ENCODE measurements at regions not wholly inside any gene's neighbourhood (a gene's known extent, or its start where the extent isn't known, plus 50 kb on each side); places are given as distances from the start of the nearest gene placed in this dataset.

GRCh38 chr12:3975652-3976051 lies 102.5 kb upstream of the PARP11 start:
- Histone ChIP-seq H3K9me3 (ENCODE audit: control insufficient read depth in 2 of 2, insufficient read depth in 1 of 2, low read depth in 1 of 2, low read length in 1 of 2) (no peaks in the 10 kb centered on the region), H3K4me3 (ENCODE audit: low read depth in 1 of 2, low read length in 2 of 2) (no peak overlapping the region), H3K27me3 (ENCODE audit: control insufficient read depth in 1 of 2, insufficient read depth in 2 of 2, low read length in 2 of 2) (no peaks in the 10 kb centered on the region), H3K27ac (ENCODE audit: low read depth in 2 of 2, low read length in 1 of 2) (no peak overlapping the region), H3K36me3 (ENCODE audit: control insufficient read depth in 2 of 2, insufficient read depth in 2 of 2, low read length in 1 of 2) (no peaks in the 10 kb centered on the region), H3K4me1 (ENCODE audit: control insufficient read depth in 2 of 2, insufficient read depth in 2 of 2, low read length in 1 of 2) (no peaks in the 10 kb centered on the region)
- 50 to 58% methylated on average over 3 of the region's 3 CpGs for WGBS, 2 donors

GRCh38 chr12:3974883-3975282 lies 101.7 kb upstream of the PARP11 start:
- no peaks in the 10 kb centered on the region for H3K36me3 ChIP-seq (ENCODE audit: control insufficient read depth in 2 of 2, insufficient read depth in 2 of 2, low read length in 1 of 2)
- no peaks in the 10 kb centered on the region for H3K4me1 ChIP-seq (ENCODE audit: control insufficient read depth in 2 of 2, insufficient read depth in 2 of 2, low read length in 1 of 2)
- 88 to 89% methylated on average over 7 to 8 of the region's 8 CpGs for WGBS, 2 donors
- H3K27ac ChIP-seq (ENCODE audit: low read depth in 2 of 2, low read length in 1 of 2) = no peak overlapping the region
- no peaks in the 10 kb centered on the region for H3K27me3 ChIP-seq (ENCODE audit: control insufficient read depth in 1 of 2, insufficient read depth in 2 of 2, low read length in 2 of 2)
- H3K9me3 ChIP-seq (ENCODE audit: control insufficient read depth in 2 of 2, insufficient read depth in 1 of 2, low read depth in 1 of 2, low read length in 1 of 2) = no peaks in the 10 kb centered on the region
- H3K4me3 ChIP-seq (ENCODE audit: low read depth in 1 of 2, low read length in 2 of 2) = no peak overlapping the region

DNA sequence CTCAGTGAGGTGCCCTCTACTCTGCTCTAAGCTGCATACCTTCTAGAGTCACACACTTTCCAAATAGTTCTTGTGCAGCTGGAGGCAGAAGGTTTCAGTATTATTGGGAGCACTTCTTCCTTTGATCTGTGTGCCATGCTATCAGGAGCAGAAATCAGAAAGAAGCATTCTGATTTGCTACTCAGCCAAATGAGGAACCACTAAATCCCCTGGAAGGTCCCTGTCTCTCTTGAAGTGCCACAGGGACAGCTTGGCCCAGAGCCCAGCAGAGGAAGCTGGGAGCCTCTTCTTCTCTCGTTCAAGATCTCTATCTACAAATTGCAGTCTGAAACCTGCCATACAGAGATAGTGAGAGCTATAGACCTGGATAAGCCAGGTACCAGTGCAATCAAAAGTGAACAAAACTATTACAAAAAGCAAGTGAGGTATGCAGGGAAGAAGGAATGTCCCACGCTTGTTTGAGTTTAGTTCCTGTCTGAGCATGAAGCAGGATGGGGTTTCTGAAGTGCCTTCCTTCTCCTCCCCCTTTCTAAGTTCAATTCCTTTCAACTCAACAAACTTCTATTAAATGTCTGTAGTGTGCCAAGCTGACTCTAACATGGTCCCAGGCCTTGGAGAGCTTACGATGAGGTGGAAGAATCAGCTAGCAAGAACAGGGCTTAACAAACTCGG lies 100.9 kb upstream of the PARP11 start:
- WGBS, 2 donors = 45% methylated on average over 4 of the region's 4 CpGs
- no peak overlapping the region for H3K27ac ChIP-seq (ENCODE audit: low read depth in 2 of 2, low read length in 1 of 2)
- H3K36me3 ChIP-seq (ENCODE audit: control insufficient read depth in 2 of 2, insufficient read depth in 2 of 2, low read length in 1 of 2) = no peaks in the 10 kb centered on the region

GRCh38 chr12:3973269-3973884 lies 100.2 kb upstream of the PARP11 start:
- H3K27ac ChIP-seq (ENCODE audit: low read depth in 2 of 2, low read length in 1 of 2) = no peak overlapping the region
- H3K4me1 ChIP-seq (ENCODE audit: control insufficient read depth in 2 of 2, insufficient read depth in 2 of 2, low read length in 1 of 2) = no peaks in the 10 kb centered on the region
- no peaks in the 10 kb centered on the region for H3K9me3 ChIP-seq (ENCODE audit: control insufficient read depth in 2 of 2, insufficient read depth in 1 of 2, low read depth in 1 of 2, low read length in 1 of 2)
- no peaks in the 10 kb centered on the region for H3K36me3 ChIP-seq (ENCODE audit: control insufficient read depth in 2 of 2, insufficient read depth in 2 of 2, low read length in 1 of 2)
- H3K27me3 ChIP-seq (ENCODE audit: control insufficient read depth in 1 of 2, insufficient read depth in 2 of 2, low read length in 2 of 2) = no peaks in the 10 kb centered on the region
- 51 to 52% methylated on average over 14 of the region's 14 CpGs for WGBS, 2 donors
- no peak overlapping the region for H3K4me3 ChIP-seq (ENCODE audit: low read depth in 1 of 2, low read length in 2 of 2)

More for the DNA sequence above, 100.9 kb upstream of the PARP11 start:
- Histone ChIP-seq H3K4me1 (ENCODE audit: control insufficient read depth in 2 of 2, insufficient read depth in 2 of 2, low read length in 1 of 2) (no peaks in the 10 kb centered on the region), H3K27me3 (ENCODE audit: control insufficient read depth in 1 of 2, insufficient read depth in 2 of 2, low read length in 2 of 2) (no peaks in the 10 kb centered on the region), H3K9me3 (ENCODE audit: control insufficient read depth in 2 of 2, insufficient read depth in 1 of 2, low read depth in 1 of 2, low read length in 1 of 2) (no peaks in the 10 kb centered on the region), H3K4me3 (ENCODE audit: low read depth in 1 of 2, low read length in 2 of 2) (no peak overlapping the region)

DNA sequence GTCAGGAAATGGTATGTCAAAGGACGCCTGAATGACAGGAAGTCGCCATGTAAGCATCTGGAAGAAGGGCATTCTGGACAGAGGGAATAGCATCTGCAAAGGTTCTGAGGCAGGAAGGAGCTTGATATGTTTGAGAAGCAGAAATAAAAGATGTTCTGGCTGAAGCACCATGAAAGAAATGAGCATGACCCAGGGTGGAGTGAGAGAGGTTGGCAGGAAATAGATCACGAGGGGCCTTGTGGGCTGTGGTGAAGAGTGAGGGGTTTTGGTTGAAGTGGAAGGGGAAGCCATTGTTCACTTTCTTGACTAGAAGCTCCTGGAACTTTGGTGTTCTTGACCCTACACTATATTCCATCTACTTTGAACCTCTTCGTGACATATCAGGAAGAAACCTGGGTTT lies 99.4 kb upstream of the PARP11 start:
- Histone ChIP-seq H3K9me3 (ENCODE audit: control insufficient read depth in 2 of 2, insufficient read depth in 1 of 2, low read depth in 1 of 2, low read length in 1 of 2) (no peaks in the 10 kb centered on the region), H3K36me3 (ENCODE audit: control insufficient read depth in 2 of 2, insufficient read depth in 2 of 2, low read length in 1 of 2) (no peaks in the 10 kb centered on the region), H3K27me3 (ENCODE audit: control insufficient read depth in 1 of 2, insufficient read depth in 2 of 2, low read length in 2 of 2) (no peaks in the 10 kb centered on the region), H3K4me1 (ENCODE audit: control insufficient read depth in 2 of 2, insufficient read depth in 2 of 2, low read length in 1 of 2) (no peaks in the 10 kb centered on the region), H3K27ac (ENCODE audit: low read depth in 2 of 2, low read length in 1 of 2) (no peak overlapping the region), H3K4me3 (ENCODE audit: low read depth in 1 of 2, low read length in 2 of 2) (no peak overlapping the region)
- 57 to 71% methylated on average over 4 of the region's 4 CpGs for WGBS, 2 donors

- Histone ChIP-seq H3K4me3 (ENCODE audit: low read depth in 1 of 2, low read length in 2 of 2) (no peak overlapping the region), H3K36me3 (ENCODE audit: control insufficient read depth in 2 of 2, insufficient read depth in 2 of 2, low read length in 1 of 2) (no peaks in the 10 kb centered on the region), H3K27me3 (ENCODE audit: control insufficient read depth in 1 of 2, insufficient read depth in 2 of 2, low read length in 2 of 2) (no peaks in the 10 kb centered on the region), H3K27ac (ENCODE audit: low read depth in 2 of 2, low read length in 1 of 2) (no peak overlapping the region), H3K4me1 (ENCODE audit: control insufficient read depth in 2 of 2, insufficient read depth in 2 of 2, low read length in 1 of 2) (no peaks in the 10 kb centered on the region), H3K9me3 (ENCODE audit: control insufficient read depth in 2 of 2, insufficient read depth in 1 of 2, low read depth in 1 of 2, low read length in 1 of 2) (no peaks in the 10 kb centered on the region)
- 95% methylated on average over 4 of the region's 4 CpGs for WGBS, 2 donors
These were observed 95.3 kb upstream of the PARP11 start for GRCh38 chr12:3968523-3968922.

- H3K9me3 ChIP-seq (ENCODE audit: control insufficient read depth in 2 of 2, insufficient read depth in 1 of 2, low read depth in 1 of 2, low read length in 1 of 2) = no peaks in the 10 kb centered on the region
- peaks cover 0 to 2% of the 10 kb centered on the region in 2 donors for H3K4me1 ChIP-seq (ENCODE audit: control insufficient read depth in 2 of 2, insufficient read depth in 2 of 2, low read length in 1 of 2)
- no peak overlapping the region for H3K4me3 ChIP-seq (ENCODE audit: low read depth in 1 of 2, low read length in 2 of 2)
- WGBS, 2 donors = 54 to 57% methylated on average over 11 of the region's 11 CpGs
- no peak overlapping the region for H3K27ac ChIP-seq (ENCODE audit: low read depth in 2 of 2, low read length in 1 of 2)
- H3K27me3 ChIP-seq (ENCODE audit: control insufficient read depth in 1 of 2, insufficient read depth in 2 of 2, low read length in 2 of 2) = no peaks in the 10 kb centered on the region
- no peaks in the 10 kb centered on the region for H3K36me3 ChIP-seq (ENCODE audit: control insufficient read depth in 2 of 2, insufficient read depth in 2 of 2, low read length in 1 of 2)
These were observed 94.5 kb upstream of the PARP11 start for GRCh38 chr12:3967556-3968160.

DNA sequence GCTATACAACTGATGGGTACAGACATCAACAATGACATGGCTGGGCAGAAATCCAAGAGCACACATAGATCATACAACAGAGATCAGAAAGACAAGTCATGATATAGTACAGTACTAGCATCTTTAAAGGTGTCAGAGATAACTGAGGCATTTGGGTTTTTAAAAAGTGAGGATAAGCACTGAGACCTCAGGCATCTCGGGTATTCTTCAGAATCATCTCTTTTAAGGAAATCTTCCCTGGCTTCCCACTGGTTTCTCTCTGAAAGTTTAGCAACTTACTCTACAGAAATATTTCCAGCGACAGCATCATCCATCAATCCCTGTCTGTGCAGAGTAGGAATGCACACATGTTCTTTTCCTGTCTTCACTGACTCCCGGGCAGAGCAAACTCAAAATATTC lies 93.2 kb upstream of the PARP11 start:
- no peaks in the 10 kb centered on the region for H3K27me3 ChIP-seq (ENCODE audit: control insufficient read depth in 1 of 2, insufficient read depth in 2 of 2, low read length in 2 of 2)
- H3K4me3 ChIP-seq (ENCODE audit: low read depth in 1 of 2, low read length in 2 of 2) = no peak overlapping the region
- no peak overlapping the region for H3K27ac ChIP-seq (ENCODE audit: low read depth in 2 of 2, low read length in 1 of 2)
- WGBS, 2 donors = 77 to 82% methylated on average over 3 of the region's 3 CpGs
- no peaks in the 10 kb centered on the region for H3K36me3 ChIP-seq (ENCODE audit: control insufficient read depth in 2 of 2, insufficient read depth in 2 of 2, low read length in 1 of 2)
- H3K4me1 ChIP-seq (ENCODE audit: control insufficient read depth in 2 of 2, insufficient read depth in 2 of 2, low read length in 1 of 2) = peaks cover 0 to 2% of the 10 kb centered on the region in 2 donors
- no peaks in the 10 kb centered on the region for H3K9me3 ChIP-seq (ENCODE audit: control insufficient read depth in 2 of 2, insufficient read depth in 1 of 2, low read depth in 1 of 2, low read length in 1 of 2)

DNA sequence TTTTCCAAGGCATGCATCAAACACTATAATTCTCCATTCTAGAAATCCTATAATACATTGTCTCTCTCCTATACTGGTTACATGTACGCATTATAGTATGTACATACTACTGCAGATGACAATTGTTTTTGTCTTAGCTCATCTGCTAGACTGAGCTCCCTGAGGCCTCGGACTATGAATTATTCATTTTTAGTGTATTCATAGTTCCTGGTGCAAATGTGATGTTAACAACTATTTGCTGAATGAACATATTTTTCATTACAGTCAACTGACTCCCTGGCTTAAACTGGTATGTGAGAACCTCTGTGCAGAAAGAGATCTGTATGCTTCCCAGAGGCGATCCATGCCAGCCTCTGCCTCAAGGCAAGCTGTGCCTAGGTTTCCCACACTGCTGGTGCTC lies 91.8 kb upstream of the PARP11 start:
- Histone ChIP-seq H3K27me3 (ENCODE audit: control insufficient read depth in 1 of 2, insufficient read depth in 2 of 2, low read length in 2 of 2) (no peaks in the 10 kb centered on the region), H3K27ac (ENCODE audit: low read depth in 2 of 2, low read length in 1 of 2) (no peak overlapping the region), H3K9me3 (ENCODE audit: control insufficient read depth in 2 of 2, insufficient read depth in 1 of 2, low read depth in 1 of 2, low read length in 1 of 2) (no peaks in the 10 kb centered on the region), H3K4me3 (ENCODE audit: low read depth in 1 of 2, low read length in 2 of 2) (no peak overlapping the region), H3K4me1 (ENCODE audit: control insufficient read depth in 2 of 2, insufficient read depth in 2 of 2, low read length in 1 of 2) (peaks cover 0 to 2% of the 10 kb centered on the region in 2 donors), H3K36me3 (ENCODE audit: control insufficient read depth in 2 of 2, insufficient read depth in 2 of 2, low read length in 1 of 2) (no peaks in the 10 kb centered on the region)
- 81 to 91% methylated on average over 3 of the region's 3 CpGs for WGBS, 2 donors

DNA sequence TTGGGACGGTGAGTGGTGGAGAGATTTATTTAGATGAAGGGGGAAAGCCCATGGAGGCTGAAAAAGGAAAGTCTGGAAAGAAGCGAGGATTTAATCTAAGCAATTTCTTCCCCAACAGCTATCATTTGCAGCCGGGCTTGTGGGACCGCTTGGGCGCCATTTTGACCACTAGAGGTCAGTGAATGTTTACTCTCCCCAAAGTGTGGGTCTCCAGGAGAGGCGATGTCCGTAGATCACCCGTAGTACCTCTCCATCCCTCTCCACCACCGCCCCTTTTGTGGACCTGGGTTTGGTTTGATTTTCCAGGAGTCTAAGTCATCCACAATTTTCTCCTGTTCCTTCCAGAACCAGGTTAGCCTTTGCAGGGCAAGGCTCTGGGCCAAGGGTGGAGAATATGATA lies 91.2 kb upstream of the PARP11 start:
- no peaks in the 10 kb centered on the region for H3K36me3 ChIP-seq (ENCODE audit: control insufficient read depth in 2 of 2, insufficient read depth in 2 of 2, low read length in 1 of 2)
- H3K9me3 ChIP-seq (ENCODE audit: control insufficient read depth in 2 of 2, insufficient read depth in 1 of 2, low read depth in 1 of 2, low read length in 1 of 2) = no peaks in the 10 kb centered on the region
- no peaks in the 10 kb centered on the region for H3K27me3 ChIP-seq (ENCODE audit: control insufficient read depth in 1 of 2, insufficient read depth in 2 of 2, low read length in 2 of 2)
- WGBS, 2 donors = 75 to 77% methylated on average over 9 of the region's 9 CpGs
- no peak overlapping the region for H3K4me3 ChIP-seq (ENCODE audit: low read depth in 1 of 2, low read length in 2 of 2)
- H3K4me1 ChIP-seq (ENCODE audit: control insufficient read depth in 2 of 2, insufficient read depth in 2 of 2, low read length in 1 of 2) = peaks cover 0 to 2% of the 10 kb centered on the region in 2 donors
- no peak overlapping the region for H3K27ac ChIP-seq (ENCODE audit: low read depth in 2 of 2, low read length in 1 of 2)

Measured in esophagus (tissue), 2 donors.